VCaP (cell line): ENCODE measurements at regions not wholly inside any gene's neighbourhood (a gene's known extent, or its start where the extent isn't known, plus 50 kb on each side); places are given as distances from the start of the nearest gene placed in this dataset.
"Not testable (repeated sequence)": the region's sequence is repeated elsewhere in the genome, so short reads cannot be mapped to it uniquely, and the experiment has no call there.

Experiments
- H3K27ac ChIP-seq: fragments of 450-650 bp; 2 replicates; pipeline ENCODE4 v1.5.1; 2017
- CTCF ChIP-seq: fragments of 450-650 bp; conservative IDR thresholded peaks from 2 replicates; pipeline ENCODE4 v1.5.1; 2017; ENCODE audit warnings: mild to moderate bottlenecking, moderate library complexity

GRCh38 chrX:76774912-76775311 is 347.4 kb downstream of the MAGEE1 start:
- H3K27ac ChIP-seq, result not testable (repeated sequence)

GRCh38 chrX:76796311-76796710 is 368.8 kb downstream of the MAGEE1 start:
- no peak for TF ChIP-seq CTCF
- no peak overlapping the region for H3K27ac ChIP-seq

- no peak overlapping the region for H3K27ac ChIP-seq
- TF ChIP-seq CTCF, result no peak
Measured at GRCh38 chrX:76802708-76803107, 375.2 kb downstream of the MAGEE1 start.

- TF ChIP-seq CTCF, result no peak
Measured at GRCh38 chrX:76815754-76816153, 388.2 kb downstream of the MAGEE1 start.

GRCh38 chrX:76817279-76817678 is 389.8 kb downstream of the MAGEE1 start:
- H3K27ac ChIP-seq, result not testable (repeated sequence)

More at GRCh38 chrX:76815754-76816153, 388.2 kb downstream of the MAGEE1 start:
- no peak overlapping the region for H3K27ac ChIP-seq

GRCh38 chrX:76821276-76821675 is 393.8 kb downstream of the MAGEE1 start:
- TF ChIP-seq CTCF, result no peak
- no peak overlapping the region for H3K27ac ChIP-seq

- no peak overlapping the region for H3K27ac ChIP-seq
- TF ChIP-seq CTCF, result no peak
Measured at GRCh38 chrX:76827672-76828071, 400.2 kb downstream of the MAGEE1 start.

GRCh38 chrX:76840902-76841301 is 413.4 kb downstream of the MAGEE1 start:
- not testable (repeated sequence) for H3K27ac ChIP-seq

GRCh38 chrX:76850851-76851250 is 423.3 kb downstream of the MAGEE1 start:
- no peak overlapping the region for H3K27ac ChIP-seq
- TF ChIP-seq CTCF, result peak; percentile 23; the same call in 1 of the 2 replicates
